HTR-8/SVneo (cell line): ENCODE measurements at regions not wholly inside any gene's neighbourhood (a gene's known extent, or its start where the extent isn't known, plus 50 kb on each side); places are given as distances from the start of the nearest gene placed in this dataset.
"Not testable (repeated sequence)": the region's sequence is repeated elsewhere in the genome, so short reads cannot be mapped to it uniquely, and the experiment has no call there.

Source experiments
- DNase-seq: peaks from one replicate; pipeline ENCODE4 v3.0.0; 2011; ENCODE audit warnings: low spot score, mixed read lengths; ENCODE audit not compliant: insufficient read length
- FAIRE-seq: peaks from 2 replicates; lab custom pipeline; 2011; peaks lifted over from hg19 to GRCh38; lab: Jason Lieb, UNC

GRCh38 chr4:10872833-10873517 is 188.4 kb upstream of the CLNK start:
- FAIRE-seq, result no peak

DNA sequence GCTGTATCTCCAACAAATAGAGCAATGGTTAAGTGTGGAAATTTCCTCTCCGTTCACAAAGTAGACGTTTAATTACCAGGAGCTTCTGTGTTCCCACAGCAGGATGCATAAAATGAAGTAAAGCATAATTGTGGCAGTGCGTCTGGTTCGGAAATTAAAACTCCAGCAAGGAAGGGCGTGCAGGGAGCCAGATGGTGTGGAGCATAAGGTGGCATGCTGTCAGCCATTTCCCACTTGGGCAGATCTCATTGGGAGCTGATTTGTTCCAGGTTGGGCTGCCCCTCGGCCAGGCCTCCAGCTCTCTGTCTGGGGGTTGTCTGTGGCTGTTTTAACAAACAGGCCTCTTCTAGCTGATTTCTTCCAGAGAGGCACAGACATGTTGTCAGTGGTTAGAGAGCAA is 182.1 kb upstream of the CLNK start:
- DNase-seq, result no peak
- no peak for FAIRE-seq

More at GRCh38 chr4:10872833-10873517, 188.4 kb upstream of the CLNK start:
- no peak for DNase-seq

GRCh38 chr4:10861036-10861435 is 176.5 kb upstream of the CLNK start:
- DNase-seq, result no peak
- no peak for FAIRE-seq

DNA sequence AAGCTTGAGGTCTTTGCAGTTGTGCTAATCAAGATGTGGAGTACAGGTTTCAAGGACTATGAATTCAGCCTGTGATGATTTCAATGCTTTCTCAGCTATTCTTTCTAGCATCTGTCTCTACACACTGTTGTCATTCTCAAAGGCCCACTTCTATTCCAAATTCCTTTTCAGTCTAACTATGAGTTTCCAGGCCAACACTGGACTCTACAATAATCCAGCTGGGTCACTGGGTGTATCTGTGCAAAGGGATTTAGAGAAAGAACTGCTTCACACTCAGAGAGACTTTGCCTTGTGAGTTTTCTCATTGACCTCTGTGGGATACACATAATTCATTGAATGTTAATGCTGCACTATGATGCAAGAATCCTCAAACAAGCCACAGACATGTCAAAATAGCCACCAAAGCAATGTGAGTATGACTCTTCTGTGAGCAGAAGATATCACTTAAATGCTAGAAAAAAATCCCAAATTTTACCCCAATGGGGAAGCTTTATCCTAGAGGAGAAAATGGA is 171.8 kb upstream of the CLNK start:
- FAIRE-seq (no peak), DNase-seq (no peak)

DNA sequence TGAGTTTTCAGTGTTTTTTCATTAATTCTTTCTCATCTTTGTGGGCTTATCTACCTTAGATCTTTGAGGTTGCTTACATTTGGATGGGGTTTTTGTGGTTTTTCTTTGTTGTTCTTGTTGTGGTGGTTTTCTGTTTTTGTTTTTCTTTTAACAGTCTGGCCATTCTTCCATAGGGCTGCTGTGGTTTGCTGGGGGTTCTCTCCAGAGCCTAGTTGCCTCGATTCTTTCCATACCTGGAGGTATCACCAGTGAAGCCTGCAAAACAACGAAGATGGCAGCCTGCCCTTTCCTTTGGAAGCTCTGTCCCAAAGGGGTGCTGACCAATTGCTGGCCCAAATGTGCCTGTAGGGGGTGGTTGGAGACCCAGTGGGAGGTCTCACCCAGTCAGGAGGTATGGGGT is 168.6 kb upstream of the CLNK start:
- no peak for FAIRE-seq

GRCh38 chr4:10841697-10842096 is 157.1 kb upstream of the CLNK start:
- no peak for FAIRE-seq
- no peak for DNase-seq

More for the DNA sequence above, 168.6 kb upstream of the CLNK start:
- no peak for DNase-seq

- FAIRE-seq (no peak), DNase-seq (no peak)
These were observed 152.6 kb upstream of the CLNK start for GRCh38 chr4:10837151-10837550.

DNA sequence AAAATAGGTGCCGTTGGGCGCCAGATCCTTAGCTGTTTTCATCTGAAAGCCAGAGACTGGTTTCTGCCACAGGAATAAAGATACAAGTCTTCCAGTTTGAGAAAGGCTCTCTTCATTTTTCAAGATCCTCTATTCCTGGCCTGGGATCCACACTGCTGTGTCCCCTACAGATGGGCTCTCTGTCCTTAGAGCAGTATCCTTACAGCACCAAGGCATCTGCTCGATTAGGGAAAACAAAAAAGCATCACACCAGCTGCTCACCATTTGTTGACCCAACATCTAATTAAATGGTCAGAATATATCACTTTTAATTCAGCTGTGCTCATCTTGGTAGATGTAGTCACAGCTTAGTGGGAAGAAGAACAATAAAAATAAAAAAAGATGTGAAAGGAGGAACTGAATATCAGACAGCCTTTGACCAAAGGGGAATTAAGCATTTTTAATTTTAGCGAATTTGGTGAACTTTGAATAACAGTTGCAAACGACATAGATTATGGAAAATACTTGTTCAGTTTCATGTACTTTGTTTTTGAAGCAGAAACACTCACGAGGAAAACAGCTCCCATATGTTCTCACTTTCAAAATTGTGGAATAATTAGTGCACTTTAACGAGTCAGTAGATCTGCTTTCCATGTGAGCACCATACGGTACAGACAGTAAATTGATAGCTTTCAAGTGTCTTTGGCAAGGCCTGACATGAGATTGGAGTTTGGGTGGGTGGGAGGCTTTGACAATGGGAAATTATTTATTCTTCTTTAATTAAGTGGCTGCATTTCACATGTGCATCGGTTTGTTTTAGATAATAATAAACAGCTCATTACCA is 148.4 kb upstream of the CLNK start:
- no peak for DNase-seq
- no peak for FAIRE-seq

DNA sequence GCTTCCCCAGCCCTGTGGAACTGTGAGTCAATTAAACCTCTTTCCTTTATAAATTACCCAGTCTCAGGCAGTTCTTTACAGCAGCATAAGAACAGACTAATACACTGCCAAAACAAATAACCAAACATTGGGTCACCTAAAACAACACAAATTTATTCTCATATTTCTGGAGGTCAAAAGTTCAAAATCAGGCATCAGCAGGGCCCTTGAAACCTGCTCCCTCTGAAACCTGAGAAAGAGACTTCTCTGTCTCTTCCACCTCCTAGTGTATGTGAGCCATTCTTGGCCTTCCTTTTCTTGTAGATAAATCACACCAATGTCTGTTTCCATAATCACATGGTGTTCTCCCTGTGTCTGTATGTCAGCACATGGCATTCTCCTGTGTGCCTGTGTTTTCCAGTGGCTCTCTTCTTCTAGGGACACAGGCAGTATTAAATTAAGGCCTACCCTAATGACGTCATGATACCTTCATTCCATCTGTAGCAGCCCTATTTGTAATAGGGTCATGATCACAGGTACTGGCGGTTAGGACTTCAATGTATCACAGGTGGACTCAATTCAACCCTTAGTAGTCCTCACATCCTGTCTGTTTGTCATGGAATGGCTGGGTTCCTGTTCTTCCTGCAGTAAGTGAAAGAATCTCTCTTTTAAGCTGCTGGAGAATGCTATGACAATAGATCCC is 147.3 kb upstream of the CLNK start:
- DNase-seq, result no peak

GRCh38 chr4:10828918-10829538 is 144.5 kb upstream of the CLNK start:
- not testable (repeated sequence) for DNase-seq, FAIRE-seq

More for the DNA sequence above, 147.3 kb upstream of the CLNK start:
- no peak for FAIRE-seq

DNA sequence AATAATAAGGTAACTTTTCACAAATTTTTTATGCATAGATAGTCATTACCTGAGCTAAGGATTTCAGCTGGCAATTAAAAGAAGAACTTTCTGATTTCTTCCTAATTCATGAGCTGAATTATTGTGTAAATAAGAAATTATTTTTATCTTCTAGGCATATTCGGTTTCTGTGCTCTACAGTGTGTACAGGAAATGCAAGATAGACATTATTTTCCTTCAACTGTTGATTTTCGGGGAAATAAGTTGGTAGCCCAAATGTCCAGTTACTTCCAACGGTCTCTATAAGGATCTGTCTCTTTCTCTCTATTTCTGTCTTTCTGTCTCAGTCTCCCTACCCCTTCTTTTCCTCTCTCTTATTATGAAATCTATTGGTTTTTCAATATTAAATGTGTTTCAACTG is 137.3 kb upstream of the CLNK start:
- no peak for FAIRE-seq
- no peak for DNase-seq

DNA sequence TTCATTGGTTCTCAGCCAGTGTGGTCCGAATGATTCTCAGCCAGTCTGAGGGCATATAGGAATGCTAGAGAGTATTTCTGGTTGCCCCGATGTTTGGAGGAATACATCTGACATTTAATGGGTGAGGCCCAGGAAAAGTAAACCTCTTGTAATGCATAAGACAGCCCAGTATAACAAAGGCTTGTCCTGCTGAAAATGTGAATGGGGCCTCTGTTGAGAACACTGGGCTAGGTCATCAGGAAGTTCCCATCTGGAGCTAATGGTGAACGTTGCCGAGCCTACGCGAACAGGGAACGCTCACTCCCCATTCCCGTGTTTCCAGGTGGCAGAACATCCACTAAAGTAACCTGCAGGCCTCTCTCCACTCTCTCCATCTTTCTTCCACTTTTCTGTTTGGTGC is 132.0 kb upstream of the CLNK start:
- no peak for DNase-seq
- no peak for FAIRE-seq

DNA sequence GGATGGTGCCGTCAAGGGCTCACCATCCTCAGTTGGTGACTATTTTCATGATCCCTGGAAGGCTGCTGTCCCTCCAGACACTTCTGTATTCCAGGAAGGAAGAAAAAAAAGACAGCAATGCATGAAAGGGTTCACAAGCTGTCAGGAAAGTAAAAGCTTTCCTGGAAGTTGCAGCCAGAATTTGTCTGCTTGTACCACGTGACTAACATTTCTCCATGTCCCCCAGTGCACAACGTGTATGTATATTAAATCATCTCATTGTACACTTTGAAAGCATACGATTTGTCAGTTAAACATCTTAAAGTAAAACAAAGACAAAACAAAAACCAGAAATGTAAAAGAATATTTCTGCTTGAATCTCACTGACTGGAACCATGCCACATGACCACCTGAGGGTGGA is 127.4 kb upstream of the CLNK start:
- no peak for FAIRE-seq
- no peak for DNase-seq

GRCh38 chr4:10810411-10810810 is 125.8 kb upstream of the CLNK start:
- DNase-seq (no peak), FAIRE-seq (no peak)

- no peak for FAIRE-seq
- no peak for DNase-seq
These were observed 125.3 kb upstream of the CLNK start for GRCh38 chr4:10809905-10810304.

DNA sequence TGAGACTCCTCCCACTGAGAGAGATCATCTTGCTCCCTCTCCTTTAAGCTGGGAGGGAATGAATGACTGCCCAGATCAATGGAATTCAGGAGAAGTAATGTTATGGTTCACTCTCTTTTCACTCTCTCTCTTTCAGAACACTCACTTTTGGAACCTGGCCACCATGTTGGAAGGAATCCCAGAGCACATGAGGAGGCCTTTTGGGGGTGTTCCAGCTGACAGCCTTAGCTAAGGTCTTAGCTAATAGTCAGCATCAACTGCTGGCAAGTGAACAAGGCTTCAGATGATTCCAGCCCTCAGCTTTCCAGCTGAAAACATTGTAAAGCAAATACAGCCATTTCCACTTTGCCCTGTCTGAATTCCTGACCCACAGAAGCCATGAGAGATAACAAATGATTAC is 124.0 kb upstream of the CLNK start:
- DNase-seq, result no peak
- no peak for FAIRE-seq

- DNase-seq, result no peak
- FAIRE-seq, result no peak
These were observed 122.5 kb upstream of the CLNK start for GRCh38 chr4:10806953-10807645.

- no peak for FAIRE-seq
- DNase-seq, result no peak
These were observed 119.3 kb upstream of the CLNK start for GRCh38 chr4:10803713-10804343.

- FAIRE-seq (no peak), DNase-seq (no peak)
These were observed 102.8 kb upstream of the CLNK start for GRCh38 chr4:10787365-10787764.
